Right lobe of liver (tissue), 4 donors: ENCODE measurements at regions not wholly inside any gene's neighbourhood (a gene's known extent, or its start where the extent isn't known, plus 50 kb on each side); places are given as distances from the start of the nearest gene placed in this dataset.

Experiments
- CTCF ChIP-seq, 4 donors: fragments of 200-600 bp in 3 of 4; fragments of 450-650 bp in 1 of 4; IDR thresholded peaks; one replicate each; pipeline versions ENCODE4 v1.5.1 to v1.8.0; 2016 to 2022; ENCODE audit warnings: antibody characterized with exemption in 4 of 4, mild to moderate bottlenecking in 2 of 4
- POLR2A ChIP-seq: fragments of 450-650 bp; IDR thresholded peaks from one replicate; pipeline ENCODE4 v1.6.1; 2017; ENCODE audit warnings: antibody characterized with exemption, mild to moderate bottlenecking
- donor health status: DM: no; HTN: no; CAD: no.
- donor health status: DM: no; HTN: no; CAD: no.
- donor health status: DM: no; HTN: yes; CAD: no.

DNA sequence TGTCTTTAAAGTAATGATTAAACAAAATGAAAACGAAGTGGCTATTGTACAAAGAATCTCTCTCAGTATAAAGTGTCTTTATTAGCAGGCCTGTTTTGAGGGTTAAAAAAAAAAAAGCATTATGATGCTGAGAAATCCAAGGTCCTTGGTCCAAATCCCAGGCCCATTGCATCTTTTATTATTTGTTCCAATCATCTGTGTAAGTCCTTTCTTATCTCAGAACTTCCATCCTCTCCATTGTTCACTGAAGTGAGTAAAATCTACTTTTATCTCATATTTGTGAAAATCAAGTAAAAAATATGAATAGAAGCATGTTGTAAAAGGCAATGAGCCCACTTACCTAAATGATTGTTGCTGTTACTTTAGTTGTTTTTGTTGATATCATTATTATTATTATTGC is 499.1 kb upstream of the JAG1 start:
- no peak for TF ChIP-seq POLR2A
- no peak for TF ChIP-seq CTCF (IDR thresholded peaks at IDR 0.05)
